HEK293 (cell line): ENCODE measurements at regions not wholly inside any gene's neighbourhood (a gene's known extent, or its start where the extent isn't known, plus 50 kb on each side); places are given as distances from the start of the nearest gene placed in this dataset.

Experiments used
- CTCF ChIA-PET: fragments of 350-600 bp; formaldehyde crosslinking; extraction: SDS; loops from one replicate; lab custom pipeline; 2021; ENCODE audit warnings: antibody characterized with exemption; lab: Yijun Ruan, JAX
- POLR2A ChIA-PET: fragments of 300-600 bp; formaldehyde crosslinking; extraction: SDS; loops from one replicate; lab custom pipeline; 2020; ENCODE audit warnings: antibody characterized with exemption, inconsistent platforms; lab: Yijun Ruan, JAX
- H3K27ac ChIP-seq: fragments of 200-500 bp; sonication (Bioruptor generic); 2 replicates; pipeline ENCODE4 v1.5.1; 2014; ENCODE audit warnings: low read depth, low read length, control low read depth, inconsistent platforms; ENCODE audit errors: extremely low read depth
- H3K36me3 ChIP-seq, 2 experiments: fragments of 200-500 bp in 1 of 2; sonication (Bioruptor generic) in 1 of 2; 1 replicate in 1 of 2; 2 replicates in 1 of 2; pipeline ENCODE4 v1.5.1; 2014 to 2017; ENCODE audit warnings: inconsistent platforms in 2 of 2, low read length in 2 of 2; ENCODE audit not compliant: control insufficient read depth in 2 of 2, insufficient read depth in 1 of 2
- H3K4me1 ChIP-seq: fragments of 200-500 bp; sonication (Bioruptor generic); 2 replicates; pipeline ENCODE4 v1.5.1; 2014; ENCODE audit warnings: mild to moderate bottlenecking, low read length, inconsistent platforms; ENCODE audit not compliant: control insufficient read depth, insufficient read depth
- H3K4me3 ChIP-seq: 2 replicates; pipeline ENCODE4 v1.5.1; 2011; ENCODE audit warnings: low read depth, mild to moderate bottlenecking, control low read depth, low read length, moderate library complexity
- H3K9me3 ChIP-seq: fragments of 200-500 bp; sonication (Bioruptor generic); 2 replicates; pipeline ENCODE4 v1.5.1; 2014; ENCODE audit warnings: low read depth, low read length, inconsistent platforms; ENCODE audit not compliant: control insufficient read depth, insufficient read depth
- GLI4 ChIP-seq: fragments of 450-650 bp; formaldehyde crosslinking; IDR thresholded peaks from 2 replicates; pipeline ENCODE4 v1.5.1; 2016; ENCODE audit warnings: missing biosample characterization, missing genetic modification characterization
- MZF1 ChIP-seq: fragments of 450-650 bp; formaldehyde crosslinking; IDR thresholded peaks from 2 replicates; pipeline ENCODE4 v1.5.1; 2017; ENCODE audit warnings: missing biosample characterization, missing genetic modification characterization, borderline replicate concordance
- SP2 ChIP-seq: fragments of 450-650 bp; formaldehyde crosslinking; IDR thresholded peaks from 2 replicates; pipeline ENCODE4 v1.5.1; 2016; ENCODE audit warnings: missing biosample characterization, missing genetic modification characterization
- ZBTB48 ChIP-seq: fragments of 450-650 bp; formaldehyde crosslinking; IDR thresholded peaks from 2 replicates; pipeline ENCODE4 v1.5.1; 2016; ENCODE audit warnings: missing biosample characterization, missing genetic modification characterization
- ZNF121 ChIP-seq: fragments of 450-650 bp; formaldehyde crosslinking; IDR thresholded peaks from 2 replicates; pipeline ENCODE4 v1.5.1; 2016; ENCODE audit warnings: missing biosample characterization, missing genetic modification characterization
- ZNF133 ChIP-seq: fragments of 450-650 bp; formaldehyde crosslinking; IDR thresholded peaks from 2 replicates; pipeline ENCODE4 v1.5.1; 2016; ENCODE audit warnings: missing biosample characterization, missing genetic modification characterization
- ZNF157 ChIP-seq: fragments of 450-650 bp; formaldehyde crosslinking; IDR thresholded peaks from 2 replicates; pipeline ENCODE4 v1.5.1; 2016; ENCODE audit warnings: missing biosample characterization, missing genetic modification characterization
- ZNF16 ChIP-seq: fragments of 450-650 bp; formaldehyde crosslinking; IDR thresholded peaks from 2 replicates; pipeline ENCODE4 v1.5.1; 2016; ENCODE audit warnings: low read depth, missing biosample characterization, missing genetic modification characterization
- ZNF2 ChIP-seq: fragments of 450-650 bp; formaldehyde crosslinking; IDR thresholded peaks from 2 replicates; pipeline ENCODE4 v1.5.1; 2016; ENCODE audit warnings: missing biosample characterization, missing genetic modification characterization
- ZNF274 ChIP-seq, 2 experiments: fragments of 200-500 bp in 1 of 2; fragments of 450-650 bp in 1 of 2; sonication (Bioruptor generic) in 1 of 2; formaldehyde crosslinking in 1 of 2; IDR thresholded peaks; 2 replicates each; pipeline versions ENCODE4 v1.5.1 to v1.6.1; 2014 to 2016; ENCODE audit warnings: borderline replicate concordance in 1 of 2, inconsistent platforms in 1 of 2, low read length in 1 of 2, missing biosample characterization in 1 of 2, missing genetic modification characterization in 1 of 2
- ZNF311 ChIP-seq: fragments of 450-650 bp; formaldehyde crosslinking; IDR thresholded peaks from 2 replicates; pipeline ENCODE4 v1.5.1; 2017; ENCODE audit warnings: missing biosample characterization, missing genetic modification characterization, borderline replicate concordance
- ZNF398 ChIP-seq: fragments of 450-650 bp; formaldehyde crosslinking; IDR thresholded peaks from 2 replicates; pipeline ENCODE4 v1.5.1; 2017; ENCODE audit warnings: missing biosample characterization, missing genetic modification characterization
- ZNF624 ChIP-seq: fragments of 450-650 bp; formaldehyde crosslinking; IDR thresholded peaks from 2 replicates; pipeline ENCODE4 v1.5.1; 2017; ENCODE audit warnings: missing biosample characterization, missing genetic modification characterization
- ZNF639 ChIP-seq: fragments of 450-650 bp; formaldehyde crosslinking; IDR thresholded peaks from 2 replicates; pipeline ENCODE4 v1.5.1; 2016; ENCODE audit warnings: missing biosample characterization, missing genetic modification characterization
- ZNF645 ChIP-seq: fragments of 450-650 bp; formaldehyde crosslinking; IDR thresholded peaks from 2 replicates; pipeline ENCODE4; 2016; ENCODE audit warnings: missing biosample characterization, missing genetic modification characterization
- ZNF658 ChIP-seq: fragments of 450-650 bp; formaldehyde crosslinking; IDR thresholded peaks from 2 replicates; pipeline ENCODE4; 2016; ENCODE audit warnings: missing biosample characterization, missing genetic modification characterization
- ZNF670 ChIP-seq: fragments of 450-650 bp; formaldehyde crosslinking; IDR thresholded peaks from 2 replicates; pipeline ENCODE4 v1.5.1; 2016; ENCODE audit warnings: missing biosample characterization, missing genetic modification characterization, low read depth
- ZNF677 ChIP-seq: fragments of 450-650 bp; IDR thresholded peaks from 2 replicates; pipeline ENCODE4 v1.5.0; 2018; ENCODE audit warnings: missing biosample characterization, mild to moderate bottlenecking, missing genetic modification characterization, moderate library complexity
- ZNF837 ChIP-seq: fragments of 450-650 bp; formaldehyde crosslinking; IDR thresholded peaks from 2 replicates; pipeline ENCODE4 v1.5.1; 2016; ENCODE audit warnings: missing biosample characterization, missing genetic modification characterization
- TF ChIP-seq, protein P1 (sequence below): fragments of 450-650 bp; formaldehyde crosslinking; IDR thresholded peaks from 2 replicates; pipeline ENCODE4 v1.5.1; 2017; ENCODE audit warnings: missing biosample characterization, missing genetic modification characterization
- TF ChIP-seq, protein P2 (sequence below): fragments of 450-650 bp; formaldehyde crosslinking; IDR thresholded peaks from 2 replicates; pipeline ENCODE4 v1.5.1; 2016; ENCODE audit warnings: missing biosample characterization, missing genetic modification characterization, borderline replicate concordance

- TF ChIP-seq SP2 (tag by site-specific recombination) = no peak
- TF ChIP-seq ZNF837 (tag by site-specific recombination) = no peak
- no peak for TF ChIP-seq ZNF624 (tag by site-specific recombination)
- TF ChIP-seq ZNF274 (IDR thresholded peaks at IDR 0.05; ENCODE audit: low read length) = no peak
- TF ChIP-seq ZNF274 (tag by site-specific recombination; IDR thresholded peaks at IDR 0.05; ENCODE audit: borderline replicate concordance) = no peak
- no peak for TF ChIP-seq ZNF16
- no peak for TF ChIP-seq ZNF639 (tag by site-specific recombination)
- TF ChIP-seq ZNF133 = no peak
- TF ChIP-seq ZNF121 (tag by site-specific recombination) = no peak
Measured at GRCh38 chr20:22063753-22064152, 358.3 kb downstream of the PAX1 start (continued).

DNA sequence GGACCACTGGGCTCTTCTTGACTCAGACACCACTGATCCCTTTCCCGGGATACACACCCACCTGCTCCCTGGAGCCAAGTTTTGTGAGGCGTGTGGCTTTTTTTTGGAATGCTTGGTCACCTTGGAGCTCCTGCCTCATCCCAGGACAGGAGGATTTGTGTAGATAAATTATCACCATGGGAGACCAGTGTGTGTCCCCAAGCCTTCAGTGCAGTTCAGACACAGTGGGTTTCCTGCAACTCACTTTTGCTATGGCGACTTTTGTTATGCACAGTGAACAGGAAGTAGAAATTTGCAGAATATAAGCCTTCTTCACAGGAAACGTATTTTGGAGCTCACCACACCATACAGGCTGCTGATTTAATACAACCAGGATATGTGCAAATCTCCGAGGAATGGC, 357.4 kb downstream of the PAX1 start:
- H3K27ac ChIP-seq = no peak overlapping the region
- no peaks in the 10 kb centered on the region for H3K4me1 ChIP-seq
- TF ChIP-seq ZNF677 (tag by site-specific recombination) (no peak), ZNF658 (tag by site-specific recombination) (no peak), ZNF311 (no peak)
- TF ChIP-seq, protein P1, sequence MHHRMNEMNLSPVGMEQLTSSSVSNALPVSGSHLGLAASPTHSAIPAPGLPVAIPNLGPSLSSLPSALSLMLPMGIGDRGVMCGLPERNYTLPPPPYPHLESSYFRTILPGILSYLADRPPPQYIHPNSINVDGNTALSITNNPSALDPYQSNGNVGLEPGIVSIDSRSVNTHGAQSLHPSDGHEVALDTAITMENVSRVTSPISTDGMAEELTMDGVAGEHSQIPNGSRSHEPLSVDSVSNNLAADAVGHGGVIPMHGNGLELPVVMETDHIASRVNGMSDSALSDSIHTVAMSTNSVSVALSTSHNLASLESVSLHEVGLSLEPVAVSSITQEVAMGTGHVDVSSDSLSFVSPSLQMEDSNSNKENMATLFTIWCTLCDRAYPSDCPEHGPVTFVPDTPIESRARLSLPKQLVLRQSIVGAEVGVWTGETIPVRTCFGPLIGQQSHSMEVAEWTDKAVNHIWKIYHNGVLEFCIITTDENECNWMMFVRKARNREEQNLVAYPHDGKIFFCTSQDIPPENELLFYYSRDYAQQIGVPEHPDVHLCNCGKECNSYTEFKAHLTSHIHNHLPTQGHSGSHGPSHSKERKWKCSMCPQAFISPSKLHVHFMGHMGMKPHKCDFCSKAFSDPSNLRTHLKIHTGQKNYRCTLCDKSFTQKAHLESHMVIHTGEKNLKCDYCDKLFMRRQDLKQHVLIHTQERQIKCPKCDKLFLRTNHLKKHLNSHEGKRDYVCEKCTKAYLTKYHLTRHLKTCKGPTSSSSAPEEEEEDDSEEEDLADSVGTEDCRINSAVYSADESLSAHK (tag by site-specific recombination) = no peak
- TF ChIP-seq, all 188 proteins: peak for 0
- POLR2A ChIA-PET = no interaction called here
- Histone ChIP-seq H3K4me3 (no peak overlapping the region), H3K36me3 (no peaks in the 10 kb centered on the region), H3K9me3 (no peaks in the 10 kb centered on the region)
- CTCF ChIA-PET = interaction anchor here (0.6 kb wide), 2 partner anchors 199 to 447 kb away, joined by 3 to 4 read pairs; no protein-coding TSS in a partner anchor

DNA sequence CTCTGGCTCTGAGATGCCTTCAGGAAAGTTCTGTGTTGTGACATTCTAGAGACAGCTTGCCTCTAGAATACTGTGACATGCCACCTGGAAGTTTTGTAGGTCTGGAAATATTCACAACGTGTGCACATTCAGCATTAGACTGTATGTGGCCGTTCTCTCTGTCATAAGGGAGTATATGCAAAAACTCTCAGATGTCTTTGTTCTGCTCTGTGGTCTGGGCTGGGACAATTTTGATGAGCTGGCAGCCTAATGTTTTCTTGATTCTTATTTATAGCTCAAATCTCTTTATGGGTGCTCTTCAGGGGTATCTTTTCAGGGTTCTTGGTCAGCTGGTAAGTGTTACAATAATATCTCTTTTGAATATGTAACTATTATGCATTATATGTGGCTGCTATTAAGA, 355.1 kb downstream of the PAX1 start:
- no peaks in the 10 kb centered on the region for H3K36me3 ChIP-seq
- H3K4me1 ChIP-seq = no peaks in the 10 kb centered on the region
- ChIA-PET CTCF (no interaction called here), POLR2A (no interaction called here)
- no peak overlapping the region for H3K27ac ChIP-seq
- no peaks in the 10 kb centered on the region for H3K9me3 ChIP-seq
- no peak overlapping the region for H3K4me3 ChIP-seq
- no peak for TF ChIP-seq ZNF2 (tag by site-specific recombination)
- TF ChIP-seq ZBTB48 = no peak
- TF ChIP-seq ZNF670 (tag by site-specific recombination) = no peak
- no peak for TF ChIP-seq ZNF398
- no peak for TF ChIP-seq ZNF157 (tag by site-specific recombination)
- no peak for TF ChIP-seq ZNF645
- TF ChIP-seq GLI4 (tag by site-specific recombination) = no peak
- TF ChIP-seq ZNF837 (tag by site-specific recombination) = no peak
- TF ChIP-seq, protein P2, sequence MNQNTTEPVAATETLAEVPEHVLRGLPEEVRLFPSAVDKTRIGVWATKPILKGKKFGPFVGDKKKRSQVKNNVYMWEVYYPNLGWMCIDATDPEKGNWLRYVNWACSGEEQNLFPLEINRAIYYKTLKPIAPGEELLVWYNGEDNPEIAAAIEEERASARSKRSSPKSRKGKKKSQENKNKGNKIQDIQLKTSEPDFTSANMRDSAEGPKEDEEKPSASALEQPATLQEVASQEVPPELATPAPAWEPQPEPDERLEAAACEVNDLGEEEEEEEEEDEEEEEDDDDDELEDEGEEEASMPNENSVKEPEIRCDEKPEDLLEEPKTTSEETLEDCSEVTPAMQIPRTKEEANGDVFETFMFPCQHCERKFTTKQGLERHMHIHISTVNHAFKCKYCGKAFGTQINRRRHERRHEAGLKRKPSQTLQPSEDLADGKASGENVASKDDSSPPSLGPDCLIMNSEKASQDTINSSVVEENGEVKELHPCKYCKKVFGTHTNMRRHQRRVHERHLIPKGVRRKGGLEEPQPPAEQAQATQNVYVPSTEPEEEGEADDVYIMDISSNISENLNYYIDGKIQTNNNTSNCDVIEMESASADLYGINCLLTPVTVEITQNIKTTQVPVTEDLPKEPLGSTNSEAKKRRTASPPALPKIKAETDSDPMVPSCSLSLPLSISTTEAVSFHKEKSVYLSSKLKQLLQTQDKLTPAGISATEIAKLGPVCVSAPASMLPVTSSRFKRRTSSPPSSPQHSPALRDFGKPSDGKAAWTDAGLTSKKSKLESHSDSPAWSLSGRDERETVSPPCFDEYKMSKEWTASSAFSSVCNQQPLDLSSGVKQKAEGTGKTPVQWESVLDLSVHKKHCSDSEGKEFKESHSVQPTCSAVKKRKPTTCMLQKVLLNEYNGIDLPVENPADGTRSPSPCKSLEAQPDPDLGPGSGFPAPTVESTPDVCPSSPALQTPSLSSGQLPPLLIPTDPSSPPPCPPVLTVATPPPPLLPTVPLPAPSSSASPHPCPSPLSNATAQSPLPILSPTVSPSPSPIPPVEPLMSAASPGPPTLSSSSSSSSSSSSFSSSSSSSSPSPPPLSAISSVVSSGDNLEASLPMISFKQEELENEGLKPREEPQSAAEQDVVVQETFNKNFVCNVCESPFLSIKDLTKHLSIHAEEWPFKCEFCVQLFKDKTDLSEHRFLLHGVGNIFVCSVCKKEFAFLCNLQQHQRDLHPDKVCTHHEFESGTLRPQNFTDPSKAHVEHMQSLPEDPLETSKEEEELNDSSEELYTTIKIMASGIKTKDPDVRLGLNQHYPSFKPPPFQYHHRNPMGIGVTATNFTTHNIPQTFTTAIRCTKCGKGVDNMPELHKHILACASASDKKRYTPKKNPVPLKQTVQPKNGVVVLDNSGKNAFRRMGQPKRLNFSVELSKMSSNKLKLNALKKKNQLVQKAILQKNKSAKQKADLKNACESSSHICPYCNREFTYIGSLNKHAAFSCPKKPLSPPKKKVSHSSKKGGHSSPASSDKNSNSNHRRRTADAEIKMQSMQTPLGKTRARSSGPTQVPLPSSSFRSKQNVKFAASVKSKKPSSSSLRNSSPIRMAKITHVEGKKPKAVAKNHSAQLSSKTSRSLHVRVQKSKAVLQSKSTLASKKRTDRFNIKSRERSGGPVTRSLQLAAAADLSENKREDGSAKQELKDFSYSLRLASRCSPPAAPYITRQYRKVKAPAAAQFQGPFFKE (tag by site-specific recombination) = no peak
- TF ChIP-seq MZF1 (tag by site-specific recombination) = no peak
- TF ChIP-seq, all 188 proteins: peak for 0
